HCT116 (cell line): ENCODE measurements at regions not wholly inside any gene's neighbourhood (a gene's known extent, or its start where the extent isn't known, plus 50 kb on each side); places are given as distances from the start of the nearest gene placed in this dataset.

Experiments
- ATAC-seq: fragments of 200-7000 bp; cut with Tn5 transposase; 2 replicates; pipeline ENCODE4 v1.9.1; 2020; ENCODE audit warnings: mild to moderate bottlenecking, moderate library complexity
- BruUV-seq: library from RNA; stranded (reverse); fragments of 400-500 nt; replicated peaks from 2 replicates; lab custom pipeline; 2021; lab: Mats Ljungman, UMichigan
- CTCF ChIA-PET: fragments of 300-600 bp; sonication (Branson Sonifier 250); formaldehyde crosslinking; loops from one replicate; lab custom pipeline; 2021; ENCODE audit warnings: antibody characterized with exemption; lab: Charles Lee
- POLR2A ChIA-PET: fragments of 300-600, 350-600 bp; sonication (Branson Sonifier 250); formaldehyde crosslinking; loops from one replicate; lab custom pipeline; 2021; ENCODE audit warnings: antibody characterized with exemption; lab: Charles Lee
- RAD21 ChIA-PET, 2 experiments: fragments of 300-600 bp; sonication (Branson Sonifier 250); formaldehyde crosslinking; loops; one replicate each; lab custom pipeline; 2023; ENCODE audit warnings: low total read pairs in 2 of 2; ENCODE audit not compliant: uncharacterized antibody in 2 of 2, unreplicated experiment in 2 of 2, low non-redundant PET in 1 of 2; lab: Charles Lee
- DNase-seq: peaks from one replicate; pipeline ENCODE4 v3.0.0-alpha.2; 2010; ENCODE audit warnings: low read depth, low spot score
- H2AFZ ChIP-seq: fragments of 200-600 bp; shearing (Covaris generic), sonication (generic); 2 replicates; pipeline ENCODE4 v1.6.1; 2017; ENCODE audit warnings: low read depth, mixed run types, mixed read lengths, antibody characterized with exemption, low read length; ENCODE audit not compliant: poor library complexity, severe bottlenecking
- H3K27ac ChIP-seq: 2 replicates; pipeline ENCODE4 v1.5.1; 2012; ENCODE audit warnings: low read depth, low read length
- H3K27me3 ChIP-seq: fragments of 200-600 bp; sonication (generic); 2 replicates; pipeline ENCODE4 v1.6.1; 2016; ENCODE audit warnings: mixed run types, low read length, mixed read lengths; ENCODE audit not compliant: insufficient read depth
- H3K36me3 ChIP-seq, 2 experiments: fragments of 200-500 bp in 1 of 2; fragments of 200-600 bp in 1 of 2; sonication (Bioruptor generic) in 1 of 2; sonication (generic) in 1 of 2; 2 replicates each; pipeline versions ENCODE4 v1.5.1 to v1.6.1; 2014 to 2016; ENCODE audit warnings: low read length in 2 of 2, inconsistent platforms in 1 of 2, mixed read lengths in 1 of 2, mixed run types in 1 of 2; ENCODE audit not compliant: insufficient read depth in 2 of 2, control insufficient read depth in 1 of 2
- H3K4me1 ChIP-seq, 2 experiments: fragments of 200-600 bp in 1 of 2; sonication (generic) in 1 of 2; 2 replicates each; pipeline versions ENCODE4 v1.5.1 to v1.6.1; 2012 to 2017; ENCODE audit warnings: low read length in 2 of 2, inconsistent platforms in 1 of 2, mild to moderate bottlenecking in 1 of 2, mixed read lengths in 1 of 2, mixed run types in 1 of 2, moderate library complexity in 1 of 2; ENCODE audit not compliant: insufficient read depth in 2 of 2, control insufficient read depth in 1 of 2
- H3K4me2 ChIP-seq: fragments of 200-600 bp; sonication (generic); 2 replicates; pipeline ENCODE4 v1.6.1; 2017; ENCODE audit warnings: mixed run types, low read length, mixed read lengths
- H3K4me3 ChIP-seq, 2 experiments: fragments of 200-600 bp in 1 of 2; sonication (generic) in 1 of 2; replicated peaks in 1 of 2; 2 replicates each; pipeline ENCODE4 v1.5.1; 2011 to 2016; ENCODE audit warnings: low read length in 2 of 2, control low read depth in 1 of 2, low read depth in 1 of 2, mild to moderate bottlenecking in 1 of 2, mixed read lengths in 1 of 2, mixed run types in 1 of 2
- H3K79me2 ChIP-seq: fragments of 200-600 bp; sonication (generic); 2 replicates; pipeline ENCODE4 v1.6.1; 2017; ENCODE audit warnings: mild to moderate bottlenecking, mixed run types, low read length, moderate library complexity, mixed read lengths; ENCODE audit not compliant: insufficient read depth
- H3K9ac ChIP-seq: fragments of 200-600 bp; sonication (generic); 2 replicates; pipeline ENCODE4 v1.6.1; 2016; ENCODE audit warnings: low read length, mixed read lengths
- H3K9me2 ChIP-seq: fragments of 200-600 bp; sonication (generic), shearing (Covaris generic); 2 replicates; pipeline ENCODE4 v1.6.1; 2017; ENCODE audit warnings: mixed run types, mild to moderate bottlenecking, moderate library complexity; ENCODE audit not compliant: insufficient read depth
- H3K9me3 ChIP-seq, 2 experiments: fragments of 200-500 bp in 1 of 2; fragments of 200-600 bp in 1 of 2; sonication (Bioruptor generic) in 1 of 2; sonication (generic) in 1 of 2; 2 replicates each; pipeline ENCODE4 v1.6.1; 2014 to 2017; ENCODE audit warnings: low read length in 2 of 2, mixed read lengths in 2 of 2, inconsistent platforms in 1 of 2, low read depth in 1 of 2, mild to moderate bottlenecking in 1 of 2, mixed run types in 1 of 2, moderate library complexity in 1 of 2; ENCODE audit not compliant: control insufficient read depth in 1 of 2, insufficient read depth in 1 of 2
- H4K20me1 ChIP-seq: fragments of 200-600 bp; sonication (generic), shearing (Covaris generic); 2 replicates; pipeline ENCODE4 v1.6.1; 2017; ENCODE audit warnings: mixed run types, mild to moderate bottlenecking, moderate library complexity; ENCODE audit not compliant: insufficient read depth
- EGR1 ChIP-seq: IDR thresholded peaks from 2 replicates; pipeline ENCODE4 v1.6.1; 2012; ENCODE audit warnings: low read depth
- ELF1 ChIP-seq: IDR thresholded peaks from 2 replicates; pipeline ENCODE4 v1.6.1; 2012; ENCODE audit warnings: low read depth, borderline replicate concordance
- EZH2phosphoT487 ChIP-seq: fragments of 200-600 bp; IDR thresholded peaks from 2 replicates; pipeline ENCODE4 v1.6.1; 2018; ENCODE audit warnings: antibody characterized with exemption, borderline replicate concordance
- POLR2A ChIP-seq: IDR thresholded peaks from 2 replicates; pipeline ENCODE4 v1.7.0; 2011; ENCODE audit warnings: borderline replicate concordance; ENCODE audit not compliant: insufficient read depth, insufficient read length; ENCODE audit errors: extremely low read depth
- POLR2AphosphoS5 ChIP-seq: IDR thresholded peaks from 2 replicates; pipeline ENCODE4 v1.6.1; 2011; ENCODE audit warnings: mild to moderate bottlenecking, low read depth, low read length, moderate library complexity
- SP1 ChIP-seq: IDR thresholded peaks from 2 replicates; pipeline ENCODE4 v1.6.1; 2012; ENCODE audit warnings: low read depth
- SRF ChIP-seq: IDR thresholded peaks from 2 replicates; pipeline ENCODE4 v1.6.1; 2012; ENCODE audit warnings: low read depth
- TCF7L2 ChIP-seq: IDR thresholded peaks from 2 replicates; pipeline ENCODE4 v1.7.0; 2011; ENCODE audit warnings: borderline replicate concordance, inconsistent platforms; ENCODE audit not compliant: insufficient read depth, insufficient read length; ENCODE audit errors: extremely low read depth
- YY1 ChIP-seq: IDR thresholded peaks from 2 replicates; pipeline ENCODE4 v1.6.1; 2011; ENCODE audit warnings: low read length, low read depth, moderate library complexity, mild to moderate bottlenecking; ENCODE audit not compliant: insufficient replicate concordance; ENCODE audit errors: extremely low read depth
- ZNF274 ChIP-seq: fragments of 200-500 bp; sonication (Bioruptor generic); IDR thresholded peaks from 2 replicates; pipeline ENCODE4 v1.6.1; 2014; ENCODE audit warnings: mild to moderate bottlenecking, low read depth, low read length, inconsistent platforms
- intact Hi-C: fragments of 100-400 bp; cut with micrococcal nuclease; formaldehyde crosslinking; loops from 2 replicates; pipeline ENCODE4 v1.10.0; 2022
- TF ChIP-seq, protein P1 (sequence below): IDR thresholded peaks from 2 replicates; pipeline ENCODE4 v1.6.1; 2012

DNA sequence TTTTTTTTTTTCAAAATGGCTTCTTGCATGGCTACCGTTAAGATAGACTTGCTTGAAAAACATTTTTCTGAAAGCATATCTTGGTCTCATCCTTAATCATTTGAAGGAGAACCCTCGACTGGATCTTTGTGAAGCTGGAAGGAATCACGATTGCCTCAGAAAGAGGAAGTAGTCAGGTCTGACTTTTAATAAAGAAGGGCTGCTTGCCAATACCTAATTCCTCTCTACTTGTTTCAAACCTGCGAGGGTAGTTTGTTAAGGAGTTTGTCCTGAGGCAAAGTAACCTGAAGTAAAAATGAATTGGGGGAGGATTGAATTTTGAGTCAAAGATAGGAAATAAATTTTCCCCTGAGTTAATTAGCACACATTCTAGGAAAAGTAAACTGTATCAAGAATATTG is 288.1 kb upstream of the MAP3K7 start (continued):
- TF ChIP-seq POLR2AphosphoS5 (no peak), EGR1 (no peak), ZNF274 (no peak), YY1 (no peak), EZH2phosphoT487 (no peak), ELF1 (no peak), SRF (no peak)

- H3K9me2 ChIP-seq: no peaks in the 10 kb centered on the region
- no peak overlapping the region for H3K9ac ChIP-seq
- no peak overlapping the region for H3K27ac ChIP-seq
- H3K4me2 ChIP-seq: no peak overlapping the region
- ChIA-PET CTCF (no interaction called here), POLR2A (no interaction called here), RAD21 (no interaction called here)
- H3K4me3 ChIP-seq: no peak overlapping the region
- no peaks in the 10 kb centered on the region for H3K9me3 ChIP-seq
- TF ChIP-seq POLR2AphosphoS5 (no peak), POLR2A (no peak), SRF (no peak), TCF7L2 (no peak), SP1 (no peak)
- TF ChIP-seq, protein P1, sequence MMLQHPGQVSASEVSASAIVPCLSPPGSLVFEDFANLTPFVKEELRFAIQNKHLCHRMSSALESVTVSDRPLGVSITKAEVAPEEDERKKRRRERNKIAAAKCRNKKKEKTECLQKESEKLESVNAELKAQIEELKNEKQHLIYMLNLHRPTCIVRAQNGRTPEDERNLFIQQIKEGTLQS: no peak
- no peaks in the 10 kb centered on the region for H3K79me2 ChIP-seq
- H2AFZ ChIP-seq: no peak overlapping the region
- intact Hi-C loops: no loop called here
- peaks cover 25% of the 10 kb centered on the region; the same call in 1 of the 2 replicates for H3K27me3 ChIP-seq
- H4K20me1 ChIP-seq: no peaks in the 10 kb centered on the region
- no peaks in the 10 kb centered on the region for H3K36me3 ChIP-seq
- DNase-seq: no peak
- H3K4me1 ChIP-seq: no peaks in the 10 kb centered on the region
- BruUV-seq: no TSS peak
- ATAC-seq: no peak
These were observed 286.1 kb upstream of the MAP3K7 start for GRCh38 chr6:90872981-90873380.
